ENCODE measurements at regions not wholly inside any gene's neighbourhood (a gene's known extent, or its start where the extent isn't known, plus 50 kb on each side); places are given as distances from the start of the nearest gene placed in this dataset.
"Not testable (repeated sequence)": the region's sequence is repeated elsewhere in the genome, so short reads cannot be mapped to it uniquely, and the experiment has no call there.

- Histone ChIP-seq H3K4me3 (no peak overlapping the region), H3K4me1 (ENCODE audit: insufficient read depth) (no peaks in the 10 kb centered on the region), H3K4me2 (no peak overlapping the region), H3K36me3 (replicated peaks; ENCODE audit: insufficient read depth, low read depth) (no peaks in the 10 kb centered on the region), H3K27me3 (peaks cover 4% of the 10 kb centered on the region), H3K9me3 (ENCODE audit: low read depth) (no peaks in the 10 kb centered on the region), H3K9me2 (replicated peaks; ENCODE audit: insufficient read depth) (no peaks in the 10 kb centered on the region), H3K27ac (no peak overlapping the region), H3K79me2 (no peaks in the 10 kb centered on the region), H4K20me1 (ENCODE audit: insufficient read depth, poor library complexity, severe bottlenecking) (no peaks in the 10 kb centered on the region), H2AFZ (no peak overlapping the region)
- TF ChIP-seq CTCF (IDR thresholded peaks at IDR 0.05; ENCODE audit: poor library complexity): no peak
- TF ChIP-seq EZH2phosphoT487 (IDR thresholded peaks at IDR 0.05; ENCODE audit: low read depth, severe bottlenecking, unreplicated experiment): no peak
- no peak for TF ChIP-seq EZH2 (IDR thresholded peaks at IDR 0.05; ENCODE audit: borderline replicate concordance)
- WGBS (ENCODE audit: low lambda C conversion rate, missing lambda C conversion rate): 55% methylated on average over 9 of the region's 9 CpGs
- DNase-seq (ENCODE audit: low spot score): no peak
These were observed 87.4 kb upstream of the LHX1 start for GRCh38 chr17:36849871-36850348.

- H3K27me3 ChIP-seq: peaks cover 4% of the 10 kb centered on the region
- H3K4me3 ChIP-seq: no peak overlapping the region
- no peaks in the 10 kb centered on the region for H3K36me3 ChIP-seq (replicated peaks; ENCODE audit: insufficient read depth, low read depth)
- no peak overlapping the region for H3K27ac ChIP-seq
- 85% methylated on average over 5 of the region's 5 CpGs for WGBS (ENCODE audit: low lambda C conversion rate, missing lambda C conversion rate)
- H3K9me3 ChIP-seq (ENCODE audit: low read depth): no peaks in the 10 kb centered on the region
- H4K20me1 ChIP-seq (ENCODE audit: insufficient read depth, poor library complexity, severe bottlenecking): no peaks in the 10 kb centered on the region
- no peaks in the 10 kb centered on the region for H3K4me1 ChIP-seq (ENCODE audit: insufficient read depth)
- H3K9me2 ChIP-seq (replicated peaks; ENCODE audit: insufficient read depth): no peaks in the 10 kb centered on the region
- no peak overlapping the region for H3K4me2 ChIP-seq
- TF ChIP-seq EZH2 (IDR thresholded peaks at IDR 0.05; ENCODE audit: borderline replicate concordance): no peak
- no peak for TF ChIP-seq EZH2phosphoT487 (IDR thresholded peaks at IDR 0.05; ENCODE audit: low read depth, severe bottlenecking, unreplicated experiment)
- TF ChIP-seq CTCF (IDR thresholded peaks at IDR 0.05; ENCODE audit: poor library complexity): no peak
- H2AFZ ChIP-seq: no peak overlapping the region
- H3K79me2 ChIP-seq: no peaks in the 10 kb centered on the region
- DNase-seq (ENCODE audit: low spot score): no peak
These were observed 86.5 kb upstream of the LHX1 start for GRCh38 chr17:36850790-36851189.

- Histone ChIP-seq H3K36me3 (replicated peaks; ENCODE audit: insufficient read depth, low read depth) (no peaks in the 10 kb centered on the region), H4K20me1 (ENCODE audit: insufficient read depth, poor library complexity, severe bottlenecking) (no peaks in the 10 kb centered on the region), H3K9me2 (replicated peaks; ENCODE audit: insufficient read depth) (no peaks in the 10 kb centered on the region), H3K9me3 (ENCODE audit: low read depth) (no peaks in the 10 kb centered on the region), H2AFZ (no peak overlapping the region), H3K4me2 (no peak overlapping the region), H3K4me1 (ENCODE audit: insufficient read depth) (no peaks in the 10 kb centered on the region), H3K27me3 (peaks cover 4% of the 10 kb centered on the region), H3K27ac (no peak overlapping the region), H3K4me3 (no peak overlapping the region), H3K79me2 (no peaks in the 10 kb centered on the region)
- TF ChIP-seq CTCF (IDR thresholded peaks at IDR 0.05; ENCODE audit: poor library complexity): no peak
- TF ChIP-seq EZH2 (IDR thresholded peaks at IDR 0.05; ENCODE audit: borderline replicate concordance): no peak
- TF ChIP-seq EZH2phosphoT487 (IDR thresholded peaks at IDR 0.05; ENCODE audit: low read depth, severe bottlenecking, unreplicated experiment): no peak
- WGBS (ENCODE audit: low lambda C conversion rate, missing lambda C conversion rate): 61% methylated on average over 7 of the region's 7 CpGs
- peak; percentile 43 for DNase-seq (ENCODE audit: low spot score)
These were observed 86.0 kb upstream of the LHX1 start for GRCh38 chr17:36851250-36851649.

- H3K9me2 ChIP-seq (replicated peaks; ENCODE audit: insufficient read depth); H3K27ac ChIP-seq; H3K36me3 ChIP-seq (replicated peaks; ENCODE audit: insufficient read depth, low read depth); H3K4me2 ChIP-seq; H3K79me2 ChIP-seq; H3K4me1 ChIP-seq (ENCODE audit: insufficient read depth); DNase-seq (ENCODE audit: low spot score); H4K20me1 ChIP-seq (ENCODE audit: insufficient read depth, poor library complexity, severe bottlenecking); H3K9me3 ChIP-seq (ENCODE audit: low read depth); H3K27me3 ChIP-seq; H3K4me3 ChIP-seq; H2AFZ ChIP-seq: not testable (repeated sequence)
- whole genome bisulfite sequencing (ENCODE audit: low lambda C conversion rate, missing lambda C conversion rate): 86% methylated on average over 1 of the region's 1 CpG
These were observed 84.8 kb upstream of the LHX1 start for GRCh38 chr17:36852478-36852877.

All from hepatocyte (in vitro differentiated cells).